ENCODE measurements at regions not wholly inside any gene's neighbourhood (a gene's known extent, or its start where the extent isn't known, plus 50 kb on each side); places are given as distances from the start of the nearest gene placed in this dataset.
A peak's percentile ranks its signal among the peaks of the same experiment; 100 is the strongest.
"Not testable (repeated sequence)": the region's sequence is repeated elsewhere in the genome, so short reads cannot be mapped to it uniquely, and the experiment has no call there.

- Histone ChIP-seq H3K9me3 (ENCODE audit: control insufficient read depth in 1 of 2, low read length in 2 of 2) (no peaks in the 10 kb centered on the region), H3K4me3 (ENCODE audit: low read depth in 1 of 2, low read length in 2 of 2) (no peak overlapping the region), H3K27ac (ENCODE audit: low read length) (no peak overlapping the region), H3K36me3 (ENCODE audit: control insufficient read depth in 1 of 2, insufficient read depth in 2 of 2, low read length in 2 of 2) (peaks cover 0 to 50% of the 10 kb centered on the region in 2 donors), H3K4me1 (ENCODE audit: control insufficient read depth in 1 of 2, insufficient read depth in 2 of 2, low read length in 2 of 2) (peaks cover 0 to 35% of the 10 kb centered on the region in 2 donors), H3K27me3 (ENCODE audit: low read depth, low read length) (peaks cover 16% of the 10 kb centered on the region)
Measured at GRCh38 chr17:64783556-64784352, 121.6 kb upstream of the SMURF2 start.

- Histone ChIP-seq H3K4me1 (ENCODE audit: control insufficient read depth in 1 of 2, insufficient read depth in 2 of 2, low read length in 2 of 2) (peaks cover 0 to 41% of the 10 kb centered on the region in 2 donors), H3K4me3 (ENCODE audit: low read depth in 1 of 2, low read length in 2 of 2) (no peak overlapping the region), H3K27ac (ENCODE audit: low read length) (no peak overlapping the region), H3K9me3 (ENCODE audit: control insufficient read depth in 1 of 2, low read length in 2 of 2) (no peaks in the 10 kb centered on the region), H3K27me3 (ENCODE audit: low read depth, low read length) (peaks cover 17% of the 10 kb centered on the region), H3K36me3 (ENCODE audit: control insufficient read depth in 1 of 2, insufficient read depth in 2 of 2, low read length in 2 of 2) (peaks cover 0 to 47% of the 10 kb centered on the region in 2 donors)
Measured at GRCh38 chr17:64783031-64783461, 120.9 kb upstream of the SMURF2 start.

DNA sequence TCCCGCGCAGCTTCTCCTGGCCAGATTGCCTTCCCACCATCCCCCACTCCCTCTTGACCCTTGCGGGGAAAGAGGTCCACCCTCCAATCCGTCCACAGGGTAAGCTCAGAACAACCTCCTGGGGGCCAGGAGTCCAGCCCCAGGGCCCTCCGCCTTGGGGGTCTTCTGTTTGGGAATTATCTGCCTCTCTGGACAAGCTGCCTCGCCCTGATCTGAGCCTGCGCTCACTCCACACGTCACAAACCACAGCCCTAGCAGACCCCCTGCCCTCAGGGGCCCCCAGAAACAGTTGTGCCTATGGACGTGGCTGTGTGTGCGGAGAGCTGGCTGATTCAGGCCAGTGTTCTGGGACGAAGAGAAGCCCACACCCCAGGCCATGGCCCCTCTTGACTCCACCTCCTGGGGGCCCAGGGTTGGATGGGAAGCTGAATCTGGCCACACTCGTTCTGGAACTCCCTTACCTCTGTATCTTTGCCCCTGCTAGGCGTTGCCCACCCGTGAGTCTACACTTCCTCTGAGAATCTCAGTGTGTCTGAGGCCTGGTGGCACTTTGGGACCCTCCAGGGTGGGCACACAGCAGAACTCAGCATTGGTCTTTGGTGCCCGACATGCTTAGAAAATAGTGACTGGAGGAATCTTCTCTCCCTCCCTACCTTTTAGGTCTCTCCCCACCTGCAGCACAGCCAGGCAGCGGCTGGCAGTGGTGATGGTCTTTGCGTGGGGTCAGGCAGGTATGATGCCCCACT, 119.9 kb upstream of the SMURF2 start:
- H3K4me1 ChIP-seq (ENCODE audit: control insufficient read depth in 1 of 2, insufficient read depth in 2 of 2, low read length in 2 of 2): peaks cover 4 to 51% of the 10 kb centered on the region in 2 donors
- peaks cover 0 to 36% of the 10 kb centered on the region in 2 donors for H3K36me3 ChIP-seq (ENCODE audit: control insufficient read depth in 1 of 2, insufficient read depth in 2 of 2, low read length in 2 of 2)
- H3K27ac ChIP-seq (ENCODE audit: low read length): no peak overlapping the region
- peaks cover 17% of the 10 kb centered on the region for H3K27me3 ChIP-seq (ENCODE audit: low read depth, low read length)
- no peaks in the 10 kb centered on the region for H3K9me3 ChIP-seq (ENCODE audit: control insufficient read depth in 1 of 2, low read length in 2 of 2)
- peak overlapping the region in 1 of 2 donors; percentile 56 for H3K4me3 ChIP-seq (ENCODE audit: low read depth in 1 of 2, low read length in 2 of 2)

DNA sequence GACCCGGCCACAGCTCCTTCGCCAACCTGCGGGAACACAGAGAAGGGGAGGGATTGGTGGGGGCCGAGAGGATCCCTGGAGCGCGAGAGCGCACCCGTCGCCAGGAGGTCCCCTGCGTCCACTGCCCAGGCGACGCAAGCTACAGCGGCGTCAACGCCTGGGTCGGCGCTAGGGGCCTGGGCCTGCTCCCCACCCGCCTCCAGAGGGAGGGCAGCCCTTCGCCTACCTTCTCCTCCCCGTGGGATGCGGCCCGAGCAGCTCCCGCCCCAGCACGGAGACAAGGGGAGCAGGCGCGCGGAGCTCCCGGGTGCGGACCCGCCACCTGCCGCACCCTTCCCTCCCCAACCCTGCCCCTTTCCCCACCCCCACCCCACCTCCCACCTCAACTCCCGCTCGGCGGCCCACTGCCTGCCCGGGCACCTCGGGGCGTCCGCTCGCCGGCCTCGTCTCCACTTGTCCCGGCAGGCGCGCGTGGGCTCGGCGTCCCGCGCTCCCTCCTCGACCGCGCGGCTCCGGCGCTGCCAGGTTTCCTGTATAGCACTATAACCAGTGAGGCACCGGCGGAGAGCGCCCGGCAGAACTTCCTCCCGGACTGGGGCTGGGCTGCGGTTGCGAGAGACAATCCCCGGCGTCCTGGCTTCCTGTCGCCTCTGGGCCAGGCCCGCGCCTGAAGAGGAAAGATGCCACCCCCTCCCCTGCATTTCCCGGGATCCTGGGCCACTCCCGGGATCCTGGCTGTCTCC, 119.1 kb upstream of the SMURF2 start:
- no peak overlapping the region for H3K27ac ChIP-seq (ENCODE audit: low read length)
- H3K4me3 ChIP-seq (ENCODE audit: low read depth in 1 of 2, low read length in 2 of 2): peak overlapping the region; percentile 37 to 56
- peaks cover 17% of the 10 kb centered on the region for H3K27me3 ChIP-seq (ENCODE audit: low read depth, low read length)
- no peaks in the 10 kb centered on the region for H3K9me3 ChIP-seq (ENCODE audit: control insufficient read depth in 1 of 2, low read length in 2 of 2)
- H3K36me3 ChIP-seq (ENCODE audit: control insufficient read depth in 1 of 2, insufficient read depth in 2 of 2, low read length in 2 of 2): peaks cover 0 to 28% of the 10 kb centered on the region in 2 donors
- peaks cover 4 to 56% of the 10 kb centered on the region in 2 donors for H3K4me1 ChIP-seq (ENCODE audit: control insufficient read depth in 1 of 2, insufficient read depth in 2 of 2, low read length in 2 of 2)

DNA sequence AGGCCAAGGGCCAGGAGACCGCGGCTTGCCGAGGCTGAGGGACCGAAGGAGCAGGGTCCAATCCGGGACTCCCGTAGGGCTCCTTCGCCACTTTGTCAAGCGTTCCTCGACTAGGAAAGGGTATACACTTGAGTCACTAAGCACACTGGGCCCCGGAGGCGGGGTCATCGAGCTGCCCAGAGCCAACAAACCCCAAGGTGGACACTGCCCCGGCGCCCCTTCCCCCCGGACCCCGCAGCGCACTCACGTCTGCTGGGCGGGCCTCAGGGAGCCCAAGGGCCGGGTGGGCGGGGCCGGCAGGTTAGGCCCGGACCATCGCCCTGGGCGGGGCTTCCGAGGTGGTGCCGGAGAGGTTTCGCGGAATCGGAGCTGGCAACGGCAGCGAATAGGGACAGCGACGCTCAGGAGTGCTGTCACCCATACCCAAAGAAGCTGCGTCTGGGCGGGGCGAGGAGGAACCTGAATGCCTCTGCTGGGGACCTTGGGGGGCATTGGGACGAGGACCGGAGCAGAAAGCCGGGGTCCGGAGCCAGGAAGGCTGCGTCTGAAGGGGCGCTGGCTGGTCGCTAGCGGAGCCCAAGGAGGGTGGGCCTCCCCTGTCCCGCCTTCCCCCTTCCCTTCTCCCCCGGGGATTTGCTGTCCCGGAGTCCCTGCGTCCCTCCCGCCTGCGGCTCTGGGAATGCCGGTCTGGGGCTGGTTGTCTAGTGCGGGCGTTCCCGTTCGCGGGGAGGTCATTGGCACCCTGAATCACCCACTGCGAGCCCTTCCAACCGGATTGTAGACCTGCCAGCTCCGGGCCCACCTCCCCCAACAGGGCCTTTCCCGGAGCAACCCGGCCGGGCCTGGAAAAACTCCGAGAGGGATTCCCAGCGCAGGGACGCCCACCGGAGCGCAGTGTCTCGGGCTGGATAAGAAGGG, 118.2 kb upstream of the SMURF2 start:
- Histone ChIP-seq H3K4me3 (ENCODE audit: low read depth in 1 of 2, low read length in 2 of 2) (peak overlapping the region; percentile 37 to 56), H3K36me3 (ENCODE audit: control insufficient read depth in 1 of 2, insufficient read depth in 2 of 2, low read length in 2 of 2) (peaks cover 0 to 23% of the 10 kb centered on the region in 2 donors), H3K27ac (ENCODE audit: low read length) (no peak overlapping the region), H3K4me1 (ENCODE audit: control insufficient read depth in 1 of 2, insufficient read depth in 2 of 2, low read length in 2 of 2) (peaks cover 4 to 56% of the 10 kb centered on the region in 2 donors), H3K27me3 (ENCODE audit: low read depth, low read length) (peaks cover 17% of the 10 kb centered on the region), H3K9me3 (ENCODE audit: control insufficient read depth in 1 of 2, low read length in 2 of 2) (no peaks in the 10 kb centered on the region)

DNA sequence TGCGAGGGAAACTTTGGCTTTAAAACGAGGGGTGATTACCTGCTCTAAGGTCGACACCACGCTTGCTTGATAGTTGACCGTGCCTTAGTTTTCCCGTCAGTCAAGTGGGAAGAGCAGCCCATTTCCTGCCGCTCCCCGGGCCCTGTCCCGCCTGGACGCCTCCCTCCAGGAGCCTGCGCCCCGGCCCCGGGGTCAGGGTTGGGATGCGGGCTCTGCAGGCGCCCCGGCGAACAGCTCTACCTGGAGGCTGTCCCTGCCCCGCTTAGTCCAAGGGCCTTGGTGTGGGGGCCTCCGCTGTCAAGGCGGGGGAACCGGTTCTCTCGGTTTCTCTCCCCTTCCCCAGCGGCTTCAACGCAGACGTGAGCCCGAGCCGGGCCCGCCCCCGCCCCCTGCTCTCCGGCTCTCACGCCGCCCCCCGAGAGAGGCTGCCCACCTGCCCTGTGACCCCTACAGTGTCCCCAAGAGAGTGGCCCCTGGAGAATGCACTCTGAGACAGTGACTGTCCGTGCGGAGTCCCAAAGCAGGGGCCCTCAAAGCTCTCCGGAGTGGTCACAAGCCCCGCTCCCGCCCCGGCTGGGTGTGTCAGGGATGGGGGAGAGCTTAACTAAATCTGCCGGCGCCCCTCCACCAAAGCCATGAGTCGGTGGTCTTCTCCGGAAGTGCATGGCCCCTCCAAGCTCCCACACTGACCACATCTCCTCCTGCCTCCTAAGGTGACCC, 117.4 kb upstream of the SMURF2 start:
- H3K27ac ChIP-seq (ENCODE audit: low read length): no peak overlapping the region
- peaks cover 0 to 14% of the 10 kb centered on the region in 2 donors for H3K36me3 ChIP-seq (ENCODE audit: control insufficient read depth in 1 of 2, insufficient read depth in 2 of 2, low read length in 2 of 2)
- H3K9me3 ChIP-seq (ENCODE audit: control insufficient read depth in 1 of 2, low read length in 2 of 2): no peaks in the 10 kb centered on the region
- peaks cover 17% of the 10 kb centered on the region for H3K27me3 ChIP-seq (ENCODE audit: low read depth, low read length)
- peaks cover 4 to 56% of the 10 kb centered on the region in 2 donors for H3K4me1 ChIP-seq (ENCODE audit: control insufficient read depth in 1 of 2, insufficient read depth in 2 of 2, low read length in 2 of 2)
- H3K4me3 ChIP-seq (ENCODE audit: low read depth in 1 of 2, low read length in 2 of 2): peak overlapping the region in 1 of 2 donors; percentile 56

GRCh38 chr17:64779098-64779375, 116.9 kb upstream of the SMURF2 start:
- H3K36me3 ChIP-seq (ENCODE audit: control insufficient read depth in 1 of 2, insufficient read depth in 2 of 2, low read length in 2 of 2); H3K9me3 ChIP-seq (ENCODE audit: control insufficient read depth in 1 of 2, low read length in 2 of 2); H3K27ac ChIP-seq (ENCODE audit: low read length): not testable (repeated sequence)
- peaks cover 17% of the 10 kb centered on the region for H3K27me3 ChIP-seq (ENCODE audit: low read depth, low read length)
- peaks cover 4 to 59% of the 10 kb centered on the region in 2 donors for H3K4me1 ChIP-seq (ENCODE audit: control insufficient read depth in 1 of 2, insufficient read depth in 2 of 2, low read length in 2 of 2)
- peak overlapping the region in 1 of 2 donors; percentile 52 for H3K4me3 ChIP-seq (ENCODE audit: low read depth in 1 of 2, low read length in 2 of 2)

DNA sequence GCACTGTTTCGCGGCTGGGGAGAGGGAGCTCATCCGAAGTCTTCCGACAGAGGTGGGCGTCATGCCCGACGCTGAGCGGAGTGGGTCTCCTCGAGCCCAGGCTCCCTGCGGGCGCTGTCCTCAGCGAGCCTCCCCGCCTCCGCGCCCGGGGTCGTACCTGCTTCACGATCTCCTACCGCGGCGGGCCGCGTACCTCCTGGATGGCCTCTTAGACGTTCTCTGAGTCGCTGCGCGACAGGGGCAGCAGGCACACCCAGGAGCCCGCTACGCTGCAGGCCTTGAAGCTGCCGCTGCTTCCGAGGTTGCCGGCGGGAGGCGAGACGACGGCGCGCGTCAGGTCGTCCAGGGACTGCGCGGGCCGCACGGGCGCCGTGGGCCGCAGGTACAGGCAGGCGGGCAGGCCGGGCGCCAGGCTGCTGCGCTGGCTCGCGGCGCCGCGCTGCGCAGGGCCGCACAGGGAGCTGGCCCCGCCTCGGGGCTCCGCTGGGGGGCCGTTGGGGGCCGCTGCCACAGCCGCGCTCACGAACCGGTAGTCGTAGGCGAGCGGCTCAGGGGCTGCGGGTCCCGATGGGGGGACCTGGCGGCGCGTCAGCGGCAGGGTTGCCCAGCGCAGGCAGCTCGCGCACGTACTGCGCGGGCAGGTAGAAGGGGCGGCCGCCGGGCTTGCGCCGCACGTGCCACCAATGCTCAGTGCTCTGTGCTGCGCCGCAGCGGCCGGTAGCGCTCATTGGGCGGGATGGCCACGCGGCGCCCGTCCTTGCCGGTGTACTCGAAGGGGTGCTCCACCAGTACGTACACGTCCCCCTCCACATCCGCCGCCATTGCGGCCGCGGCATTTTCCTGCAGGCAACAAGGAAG, 116.4 kb upstream of the SMURF2 start:
- H3K27ac ChIP-seq (ENCODE audit: low read length): no peak overlapping the region
- peak overlapping the region; percentile 13 to 58 for H3K4me3 ChIP-seq (ENCODE audit: low read depth in 1 of 2, low read length in 2 of 2)
- peaks cover 0 to 4% of the 10 kb centered on the region in 2 donors for H3K36me3 ChIP-seq (ENCODE audit: control insufficient read depth in 1 of 2, insufficient read depth in 2 of 2, low read length in 2 of 2)
- peaks cover 4 to 60% of the 10 kb centered on the region in 2 donors for H3K4me1 ChIP-seq (ENCODE audit: control insufficient read depth in 1 of 2, insufficient read depth in 2 of 2, low read length in 2 of 2)
- H3K9me3 ChIP-seq (ENCODE audit: control insufficient read depth in 1 of 2, low read length in 2 of 2): no peaks in the 10 kb centered on the region
- peaks cover 17% of the 10 kb centered on the region for H3K27me3 ChIP-seq (ENCODE audit: low read depth, low read length)

GRCh38 chr17:64777415-64778239, 115.5 kb upstream of the SMURF2 start:
- Histone ChIP-seq H3K4me1 (ENCODE audit: control insufficient read depth in 1 of 2, insufficient read depth in 2 of 2, low read length in 2 of 2) (peaks cover 4 to 60% of the 10 kb centered on the region in 2 donors), H3K27ac (ENCODE audit: low read length) (no peak overlapping the region), H3K27me3 (ENCODE audit: low read depth, low read length) (peaks cover 17% of the 10 kb centered on the region), H3K4me3 (ENCODE audit: low read depth in 1 of 2, low read length in 2 of 2) (peak overlapping the region; percentile 13 to 58), H3K36me3 (ENCODE audit: control insufficient read depth in 1 of 2, insufficient read depth in 2 of 2, low read length in 2 of 2) (no peaks in the 10 kb centered on the region), H3K9me3 (ENCODE audit: control insufficient read depth in 1 of 2, low read length in 2 of 2) (no peaks in the 10 kb centered on the region)
